OCI-LY3 (cell line): ENCODE measurements at regions not wholly inside any gene's neighbourhood (a gene's known extent, or its start where the extent isn't known, plus 50 kb on each side); places are given as distances from the start of the nearest gene placed in this dataset.

Experiments
- H2AFZ ChIP-seq: fragments of 200-600, 300-600 bp; shearing (Covaris generic); 2 replicates; pipeline ENCODE4 v1.6.0; 2014; ENCODE audit warnings: antibody characterized with exemption, low read depth, low read length
- H3K27ac ChIP-seq: fragments of 200-600, 300-600 bp; sonication (generic); 2 replicates; pipeline ENCODE4 v1.5.1; 2014; ENCODE audit warnings: mild to moderate bottlenecking, low read length, moderate library complexity, mixed read lengths
- H3K27me3 ChIP-seq: fragments of 200-600, 300-600 bp; sonication (generic); 2 replicates; pipeline ENCODE4 v1.6.1; 2014; ENCODE audit warnings: low read depth, low read length, mixed read lengths
- H3K36me3 ChIP-seq: fragments of 200-600, 300-600 bp; sonication (generic); replicated peaks from 2 replicates; pipeline ENCODE3; 2014; ENCODE audit warnings: low read depth, low read length, mixed read lengths
- H3K4me1 ChIP-seq: fragments of 300-600, 200-600 bp; sonication (generic); 2 replicates; pipeline ENCODE4 v1.6.1; 2014; ENCODE audit warnings: low read length, mixed read lengths
- H3K4me2 ChIP-seq: fragments of 200-600, 300-600 bp; sonication (generic); 2 replicates; pipeline ENCODE4 v1.6.1; 2014; ENCODE audit warnings: low read length, mixed read lengths
- H3K4me3 ChIP-seq: fragments of 300-600, 200-600 bp; sonication (generic); 2 replicates; pipeline ENCODE4 v1.5.1; 2014; ENCODE audit warnings: antibody characterized with exemption, mild to moderate bottlenecking, low read length, moderate library complexity
- H3K79me2 ChIP-seq: fragments of 300-600, 200-600 bp; shearing (Covaris generic); 2 replicates; pipeline ENCODE4 v1.6.1; 2014; ENCODE audit warnings: mild to moderate bottlenecking, low read length, mixed read lengths
- H3K9ac ChIP-seq: fragments of 300-600, 200-600 bp; shearing (Covaris generic); 2 replicates; pipeline ENCODE4 v1.6.0; 2014; ENCODE audit warnings: mild to moderate bottlenecking, low read length, moderate library complexity
- H3K9me3 ChIP-seq: fragments of 200-600, 300-600 bp; shearing (Covaris generic); 2 replicates; pipeline ENCODE4 v1.6.1; 2014; ENCODE audit warnings: low read length, mixed read lengths; ENCODE audit not compliant: insufficient read depth
- H4K20me1 ChIP-seq: fragments of 200-600, 300-600 bp; sonication (generic); 2 replicates; pipeline ENCODE4 v1.6.1; 2016; ENCODE audit warnings: low read length, mixed read lengths; ENCODE audit not compliant: insufficient read depth
- EZH2phosphoT487 ChIP-seq: fragments of 200-600 bp; shearing (Covaris generic); IDR thresholded peaks from 2 replicates; pipeline ENCODE4 v1.6.1; 2018; ENCODE audit warnings: antibody characterized with exemption, mixed run types, low read depth
- TF ChIP-seq, protein P1 (sequence below): fragments of 200-600, 300-600 bp; sonication (generic); IDR thresholded peaks from 2 replicates; pipeline ENCODE4 v1.5.1; 2014; ENCODE audit warnings: antibody characterized with exemption, low read length, low read depth

DNA sequence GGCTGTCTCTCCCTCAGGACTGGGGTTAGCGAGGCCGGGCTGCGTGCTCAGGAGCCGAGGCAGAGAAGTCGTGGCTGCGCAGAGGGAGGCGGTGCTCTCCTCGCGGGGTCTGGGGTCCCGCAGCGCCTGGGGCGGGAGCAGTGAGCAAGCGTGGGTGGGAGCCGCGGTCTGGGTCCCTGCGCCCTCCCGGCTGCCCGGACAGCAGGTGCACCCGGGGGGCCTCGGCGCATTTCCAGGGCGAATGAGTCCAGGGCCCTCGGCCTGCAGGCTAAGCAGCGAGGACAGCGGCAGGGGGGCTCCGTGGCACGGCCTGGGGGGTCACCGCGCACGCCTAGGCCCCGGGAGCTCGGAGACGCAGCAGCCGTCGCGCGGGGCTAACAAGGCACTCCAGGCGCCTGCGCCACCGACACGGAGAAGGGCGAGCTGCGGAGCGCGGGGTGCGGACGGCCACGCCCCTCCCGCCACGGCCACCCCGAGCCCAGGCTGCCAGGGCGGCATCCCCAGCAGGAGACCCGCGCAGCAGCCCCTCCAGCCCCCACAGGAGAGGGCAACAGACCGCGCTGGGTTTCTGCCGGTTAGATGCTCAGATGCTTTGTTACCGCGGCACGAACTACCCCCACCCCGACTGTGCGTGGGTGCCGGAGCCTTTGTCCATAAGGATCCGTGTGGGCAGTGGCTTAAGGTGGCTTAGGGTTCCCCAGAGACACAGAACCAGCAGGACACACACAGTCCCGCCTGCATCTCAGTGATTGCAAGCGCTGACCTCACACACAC, 117.7 kb upstream of the C14orf180 start:
- TF ChIP-seq, protein P1, sequence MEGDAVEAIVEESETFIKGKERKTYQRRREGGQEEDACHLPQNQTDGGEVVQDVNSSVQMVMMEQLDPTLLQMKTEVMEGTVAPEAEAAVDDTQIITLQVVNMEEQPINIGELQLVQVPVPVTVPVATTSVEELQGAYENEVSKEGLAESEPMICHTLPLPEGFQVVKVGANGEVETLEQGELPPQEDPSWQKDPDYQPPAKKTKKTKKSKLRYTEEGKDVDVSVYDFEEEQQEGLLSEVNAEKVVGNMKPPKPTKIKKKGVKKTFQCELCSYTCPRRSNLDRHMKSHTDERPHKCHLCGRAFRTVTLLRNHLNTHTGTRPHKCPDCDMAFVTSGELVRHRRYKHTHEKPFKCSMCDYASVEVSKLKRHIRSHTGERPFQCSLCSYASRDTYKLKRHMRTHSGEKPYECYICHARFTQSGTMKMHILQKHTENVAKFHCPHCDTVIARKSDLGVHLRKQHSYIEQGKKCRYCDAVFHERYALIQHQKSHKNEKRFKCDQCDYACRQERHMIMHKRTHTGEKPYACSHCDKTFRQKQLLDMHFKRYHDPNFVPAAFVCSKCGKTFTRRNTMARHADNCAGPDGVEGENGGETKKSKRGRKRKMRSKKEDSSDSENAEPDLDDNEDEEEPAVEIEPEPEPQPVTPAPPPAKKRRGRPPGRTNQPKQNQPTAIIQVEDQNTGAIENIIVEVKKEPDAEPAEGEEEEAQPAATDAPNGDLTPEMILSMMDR: no peak
- TF ChIP-seq EZH2phosphoT487: no peak
- Histone ChIP-seq H4K20me1 (no peaks in the 10 kb centered on the region), H3K4me3 (no peak overlapping the region), H2AFZ (no peak overlapping the region), H3K27me3 (peaks cover 10% of the 10 kb centered on the region; the same call in 1 of the 2 replicates), H3K4me2 (no peak overlapping the region), H3K4me1 (no peaks in the 10 kb centered on the region), H3K9ac (no peak overlapping the region), H3K27ac (no peak overlapping the region), H3K36me3 (no peaks in the 10 kb centered on the region), H3K9me3 (no peaks in the 10 kb centered on the region), H3K79me2 (no peaks in the 10 kb centered on the region)

DNA sequence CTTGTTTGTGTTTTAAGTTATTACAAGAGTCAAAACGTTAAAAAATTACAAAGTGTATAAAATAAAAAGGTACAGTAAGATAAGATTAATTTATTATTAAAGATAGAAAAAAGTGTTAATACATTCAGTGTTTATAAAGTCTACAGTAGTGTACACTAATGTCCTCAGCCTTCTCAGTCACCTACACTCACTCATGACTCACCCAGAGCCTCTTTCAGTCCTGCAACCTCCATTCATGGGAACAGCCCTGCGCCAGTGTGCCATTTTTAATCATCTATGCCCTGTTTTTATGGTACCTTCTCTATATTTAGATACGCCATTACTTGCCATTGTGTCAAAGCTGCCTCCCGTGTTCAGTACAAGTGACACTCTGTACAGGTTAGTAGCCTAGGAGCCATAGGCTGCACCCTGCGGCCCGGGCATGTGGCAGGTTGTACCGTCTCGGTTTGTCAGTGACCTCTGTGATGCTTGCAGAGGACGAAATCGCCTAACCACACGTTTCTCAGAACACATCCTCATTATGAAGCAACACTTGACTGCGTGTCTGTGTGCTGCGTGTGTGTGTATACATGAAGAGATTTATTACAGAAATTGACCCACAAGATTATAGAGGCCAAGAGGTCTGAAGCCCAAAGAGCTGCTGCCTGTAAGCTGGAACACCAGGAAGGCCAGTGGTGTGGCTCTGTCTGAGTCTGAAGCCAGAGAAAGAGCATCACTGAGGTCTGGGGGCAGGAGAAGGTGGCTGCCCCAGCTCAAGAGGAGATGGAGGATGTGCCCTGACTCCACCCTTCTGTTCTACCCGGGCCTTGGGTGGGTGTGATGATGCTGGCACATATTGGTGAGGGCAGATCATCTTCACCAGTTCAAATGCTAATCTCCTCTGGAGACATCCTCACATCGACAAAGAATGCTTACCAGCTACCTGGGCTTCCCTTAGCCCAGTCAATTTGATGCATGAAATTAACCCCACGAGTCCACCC, 116.6 kb upstream of the C14orf180 start:
- no peak overlapping the region for H2AFZ ChIP-seq
- no peak overlapping the region for H3K9ac ChIP-seq
- no peak overlapping the region for H3K4me3 ChIP-seq
- H3K36me3 ChIP-seq: no peaks in the 10 kb centered on the region
- H4K20me1 ChIP-seq: no peaks in the 10 kb centered on the region
- TF ChIP-seq, protein P1: no peak
- TF ChIP-seq EZH2phosphoT487: no peak
- H3K9me3 ChIP-seq: no peaks in the 10 kb centered on the region
- H3K4me1 ChIP-seq: no peaks in the 10 kb centered on the region
- no peak overlapping the region for H3K27ac ChIP-seq
- H3K4me2 ChIP-seq: no peak overlapping the region
- no peaks in the 10 kb centered on the region for H3K79me2 ChIP-seq
- peaks cover 5% of the 10 kb centered on the region; the same call in 1 of the 2 replicates for H3K27me3 ChIP-seq

DNA sequence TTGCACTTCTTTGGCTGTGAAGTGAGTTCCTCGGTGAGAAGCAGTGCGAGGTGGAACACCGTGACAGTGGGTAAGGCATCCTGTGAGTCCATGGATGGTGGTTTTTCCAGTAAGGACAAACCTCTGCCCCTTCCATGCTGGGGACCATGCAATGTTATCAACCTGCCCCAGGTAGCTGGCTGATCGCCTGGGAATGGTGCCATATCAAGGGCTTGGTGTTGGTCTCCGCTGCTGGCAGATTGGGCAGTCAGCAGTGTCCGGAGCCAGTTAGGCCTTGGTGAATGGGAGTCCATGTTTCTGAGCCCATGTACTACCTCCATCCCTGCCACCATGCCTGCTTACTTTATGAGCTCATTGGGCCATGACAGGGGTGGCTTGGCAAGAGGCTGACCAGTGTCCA, 114.7 kb upstream of the C14orf180 start:
- Histone ChIP-seq H3K27me3 (peaks cover 9% of the 10 kb centered on the region; the same call in 1 of the 2 replicates), H2AFZ (no peak overlapping the region), H3K79me2 (no peaks in the 10 kb centered on the region), H3K4me1 (no peaks in the 10 kb centered on the region), H4K20me1 (no peaks in the 10 kb centered on the region), H3K9ac (no peak overlapping the region), H3K9me3 (no peaks in the 10 kb centered on the region), H3K4me3 (no peak overlapping the region), H3K27ac (no peak overlapping the region), H3K4me2 (no peak overlapping the region), H3K36me3 (no peaks in the 10 kb centered on the region)
- TF ChIP-seq, protein P1: no peak
- TF ChIP-seq EZH2phosphoT487: no peak
